Neuronal stem cell (in vitro differentiated cells): ENCODE measurements at regions not wholly inside any gene's neighbourhood (a gene's known extent, or its start where the extent isn't known, plus 50 kb on each side); places are given as distances from the start of the nearest gene placed in this dataset.

Experiments
- DNase-seq: peaks from one replicate; pipeline ENCODE4 v3.0.0-alpha.2; 2013; ENCODE audit warnings: low spot score
- H2AFZ ChIP-seq: one replicate; pipeline ENCODE4 v1.6.1; 2013; ENCODE audit warnings: mild to moderate bottlenecking, low read length, inconsistent platforms
- H2AK5ac ChIP-seq: 2 replicates; pipeline ENCODE4 v1.6.1; 2013; ENCODE audit warnings: low read depth, mild to moderate bottlenecking, inconsistent platforms, low read length, moderate library complexity, mixed read lengths
- H2BK120ac ChIP-seq: 2 replicates; pipeline ENCODE4 v1.6.1; 2013; ENCODE audit warnings: low read depth, mild to moderate bottlenecking, inconsistent platforms, low read length, moderate library complexity, mixed read lengths
- H2BK12ac ChIP-seq: one replicate; pipeline ENCODE4 v1.6.1; 2013; ENCODE audit warnings: low read length, inconsistent platforms
- H2BK15ac ChIP-seq: 2 replicates; pipeline ENCODE4 v1.6.1; 2013; ENCODE audit warnings: mild to moderate bottlenecking, low read length, inconsistent platforms, mixed read lengths
- H2BK5ac ChIP-seq: one replicate; pipeline ENCODE4 v1.6.1; 2013; ENCODE audit warnings: inconsistent platforms, mild to moderate bottlenecking, low read length, moderate library complexity
- H3K14ac ChIP-seq: one replicate; pipeline ENCODE4 v1.6.1; 2013; ENCODE audit warnings: low read length, inconsistent platforms
- H3K18ac ChIP-seq: 2 replicates; pipeline ENCODE4 v1.6.1; 2013; ENCODE audit warnings: low read length, inconsistent platforms
- H3K23ac ChIP-seq: 2 replicates; pipeline ENCODE4 v1.6.1; 2013; ENCODE audit warnings: low read depth, mild to moderate bottlenecking, mixed read lengths, low read length, inconsistent platforms; ENCODE audit not compliant: poor library complexity
- H3K27ac ChIP-seq: replicated peaks from 3 replicates; pipeline ENCODE4 v1.5.1; 2013; ENCODE audit warnings: low read length, inconsistent platforms
- H3K27me3 ChIP-seq, 3 experiments: 2 replicates each; pipeline ENCODE4 v1.6.1; 2013; ENCODE audit warnings: low read length in 3 of 3, mild to moderate bottlenecking in 2 of 3, inconsistent platforms in 1 of 3, low read depth in 1 of 3, mixed read lengths in 1 of 3, moderate library complexity in 1 of 3; ENCODE audit not compliant: control insufficient read depth in 3 of 3, insufficient read depth in 3 of 3
- H3K36me3 ChIP-seq, 2 donors: replicated peaks in 1 of 2; 2 replicates each; pipeline ENCODE4 v1.6.1; 2013; ENCODE audit warnings: low read length in 2 of 2; ENCODE audit not compliant: control insufficient read depth in 2 of 2, insufficient read depth in 2 of 2
- H3K4ac ChIP-seq: 2 replicates; pipeline ENCODE4 v1.6.1; 2013; ENCODE audit warnings: inconsistent platforms, mild to moderate bottlenecking, low read length, moderate library complexity
- H3K4me1 ChIP-seq, 2 donors: 1 replicate in 1 of 2; 2 replicates in 1 of 2; pipeline ENCODE4 v1.6.1; 2013; ENCODE audit warnings: low read length in 2 of 2, low read depth in 1 of 2; ENCODE audit not compliant: control insufficient read depth in 2 of 2, insufficient read depth in 1 of 2
- H3K4me2 ChIP-seq: one replicate; pipeline ENCODE4 v1.6.1; 2013; ENCODE audit warnings: mild to moderate bottlenecking, low read length, inconsistent platforms; ENCODE audit not compliant: insufficient read depth, poor library complexity, severe bottlenecking
- H3K4me3 ChIP-seq, 2 donors: 2 replicates each; pipeline ENCODE4 v1.5.1; 2013; ENCODE audit warnings: low read length in 2 of 2, mild to moderate bottlenecking in 2 of 2, inconsistent platforms in 1 of 2, moderate library complexity in 1 of 2
- H3K79me1 ChIP-seq: one replicate; pipeline ENCODE4 v1.6.1; 2013; ENCODE audit warnings: low read depth, mild to moderate bottlenecking, inconsistent platforms, low read length, moderate library complexity
- H3K9ac ChIP-seq: one replicate; pipeline ENCODE4 v1.6.1; 2013; ENCODE audit warnings: mild to moderate bottlenecking, low read depth, low read length, inconsistent platforms; ENCODE audit not compliant: poor library complexity
- H3K9me3 ChIP-seq, 2 donors: replicated peaks in 1 of 2; 2 replicates each; pipeline versions ENCODE3 to v1.6.1; 2013; ENCODE audit warnings: low read length in 2 of 2, mild to moderate bottlenecking in 2 of 2, inconsistent platforms in 1 of 2, low read depth in 1 of 2, mixed read lengths in 1 of 2, moderate library complexity in 1 of 2; ENCODE audit not compliant: control insufficient read depth in 2 of 2, insufficient read depth in 1 of 2
- H4K8ac ChIP-seq: one replicate; pipeline ENCODE4 v1.6.1; 2013; ENCODE audit warnings: low read depth, mild to moderate bottlenecking, inconsistent platforms, low read length, moderate library complexity
- H4K91ac ChIP-seq: one replicate; pipeline ENCODE4 v1.6.1; 2013; ENCODE audit warnings: low read length, low read depth, mild to moderate bottlenecking, inconsistent platforms; ENCODE audit not compliant: poor library complexity
- WGBS, 2 donors: extraction: QIAGEN DNeasy Blood & Tissue Kit; methylation state at CpG; one replicate each; pipeline ENCODE4 v1.1.7; 2013; ENCODE audit warnings: missing lambda C conversion rate in 2 of 2, mixed read lengths in 1 of 2; ENCODE audit not compliant: insufficient read length in 2 of 2, insufficient replicate concordance in 1 of 2; ENCODE audit errors: extremely low coverage in 2 of 2; 5-methylcytosine and 5-hydroxymethylcytosine counted together

- Histone ChIP-seq H4K91ac (no peak overlapping the region), H2AK5ac (no peak overlapping the region), H2BK5ac (no peak overlapping the region), H3K18ac (no peak overlapping the region), H3K9ac (no peak overlapping the region), H3K79me1 (no peaks in the 10 kb centered on the region), H2BK120ac (no peak overlapping the region), H3K23ac (no peak overlapping the region), H3K4ac (no peak overlapping the region), H2BK15ac (no peak overlapping the region), H4K8ac (no peak overlapping the region), H3K4me1 (no peaks in the 10 kb centered on the region), H3K9me3 (peaks cover 0 to 6% of the 10 kb centered on the region in 2 donors), H2AFZ (no peak overlapping the region), H3K36me3 (no peaks in the 10 kb centered on the region), H3K14ac (no peak overlapping the region), H3K4me2 (no peak overlapping the region), H2BK12ac (no peak overlapping the region), H3K27me3 (no peaks in the 10 kb centered on the region), H3K4me3 (no peak overlapping the region), H3K27ac (no peak overlapping the region)
- no CpG with 5 or more reads among the region's 1 CpG for WGBS, 2 donors
- DNase-seq: no peak
Measured at GRCh38 chrX:97740886-97741285, 857.2 kb downstream of the RPA4 start.

- Histone ChIP-seq H3K23ac (no peak overlapping the region), H2BK12ac (no peak overlapping the region), H3K14ac (no peak overlapping the region), H2BK120ac (no peak overlapping the region), H3K4me3 (no peak overlapping the region), H2AK5ac (no peak overlapping the region), H3K4ac (no peak overlapping the region), H4K91ac (no peak overlapping the region), H3K9ac (no peak overlapping the region), H2BK15ac (no peak overlapping the region), H3K9me3 (no peaks in the 10 kb centered on the region), H3K4me1 (no peaks in the 10 kb centered on the region), H4K8ac (no peak overlapping the region), H3K27me3 (no peaks in the 10 kb centered on the region), H3K27ac (no peak overlapping the region), H3K18ac (no peak overlapping the region), H2BK5ac (no peak overlapping the region), H2AFZ (no peak overlapping the region), H3K36me3 (no peaks in the 10 kb centered on the region), H3K4me2 (no peak overlapping the region), H3K79me1 (no peaks in the 10 kb centered on the region)
- no peak for DNase-seq
- WGBS, 2 donors: no CpG with 5 or more reads among the region's 3 CpGs
Measured at GRCh38 chrX:97743014-97743413, 859.3 kb downstream of the RPA4 start.

- H2AK5ac ChIP-seq: no peak overlapping the region
- H3K9me3 ChIP-seq: no peaks in the 10 kb centered on the region
- no peak overlapping the region for H3K4me3 ChIP-seq
- no peak overlapping the region for H3K4ac ChIP-seq
- no peak overlapping the region for H2BK12ac ChIP-seq
- no peaks in the 10 kb centered on the region for H3K27me3 ChIP-seq
- no peak overlapping the region for H3K27ac ChIP-seq
- H2BK120ac ChIP-seq: no peak overlapping the region
- H2BK5ac ChIP-seq: no peak overlapping the region
- no peak overlapping the region for H4K91ac ChIP-seq
- H2AFZ ChIP-seq: no peak overlapping the region
- no CpG with 5 or more reads among the region's 7 CpGs for WGBS, 2 donors
- no peak for DNase-seq
- H3K23ac ChIP-seq: no peak overlapping the region
- no peaks in the 10 kb centered on the region for H3K79me1 ChIP-seq
- no peak overlapping the region for H3K18ac ChIP-seq
- no peak overlapping the region for H3K14ac ChIP-seq
- H3K36me3 ChIP-seq: no peaks in the 10 kb centered on the region
- H2BK15ac ChIP-seq: no peak overlapping the region
- H4K8ac ChIP-seq: no peak overlapping the region
- no peak overlapping the region for H3K9ac ChIP-seq
- H3K4me2 ChIP-seq: no peak overlapping the region
- H3K4me1 ChIP-seq: no peaks in the 10 kb centered on the region
Measured at GRCh38 chrX:97747346-97747745, 863.6 kb downstream of the RPA4 start.

- Histone ChIP-seq H2BK12ac (no peak overlapping the region), H3K18ac (no peak overlapping the region), H4K91ac (no peak overlapping the region), H3K4me1 (no peaks in the 10 kb centered on the region), H2BK15ac (no peak overlapping the region), H3K27me3 (no peaks in the 10 kb centered on the region), H3K4ac (no peak overlapping the region), H3K14ac (no peak overlapping the region), H2BK120ac (no peak overlapping the region), H3K36me3 (no peaks in the 10 kb centered on the region), H3K23ac (no peak overlapping the region), H3K79me1 (no peaks in the 10 kb centered on the region), H2AFZ (no peak overlapping the region), H3K4me3 (no peak overlapping the region), H2BK5ac (no peak overlapping the region), H3K4me2 (no peak overlapping the region), H2AK5ac (no peak overlapping the region), H3K9ac (no peak overlapping the region), H3K9me3 (no peaks in the 10 kb centered on the region), H3K27ac (no peak overlapping the region), H4K8ac (no peak overlapping the region)
- no CpG with 5 or more reads among the region's 4 CpGs for WGBS, 2 donors
- no peak for DNase-seq
Measured at GRCh38 chrX:97751016-97751415, 867.3 kb downstream of the RPA4 start.
